ENCODE measurements at regions not wholly inside any gene's neighbourhood (a gene's known extent, or its start where the extent isn't known, plus 50 kb on each side); places are given as distances from the start of the nearest gene placed in this dataset.

GRCh38 chr2:118186858-118187254 is 98.6 kb downstream of the INSIG2 start:
- TF ChIP-seq CTCF (IDR thresholded peaks at IDR 0.05; ENCODE audit: insufficient read depth, low read depth, low read length): no peak
- TF ChIP-seq EZH2 (IDR thresholded peaks at IDR 0.05; ENCODE audit: insufficient read depth, low read length): no peak
